HG03439 (cell line): ENCODE measurements at regions not wholly inside any gene's neighbourhood (a gene's known extent, or its start where the extent isn't known, plus 50 kb on each side); places are given as distances from the start of the nearest gene placed in this dataset.
A peak's percentile ranks its signal among the peaks of the same experiment; 100 is the strongest.
"Not testable (repeated sequence)": the region's sequence is repeated elsewhere in the genome, so short reads cannot be mapped to it uniquely, and the experiment has no call there.

ENCODE experiments used
- ATAC-seq: cut with Tn5 transposase; IDR thresholded peaks from one replicate; pipeline ENCODE4 v1.9.1; 2021; ENCODE audit warnings: mild to moderate bottlenecking, moderate library complexity; ENCODE audit not compliant: unreplicated experiment

GRCh38 chr3:10726787-10727186 is 89.2 kb upstream of the SLC6A11 start:
- no peak for ATAC-seq

DNA sequence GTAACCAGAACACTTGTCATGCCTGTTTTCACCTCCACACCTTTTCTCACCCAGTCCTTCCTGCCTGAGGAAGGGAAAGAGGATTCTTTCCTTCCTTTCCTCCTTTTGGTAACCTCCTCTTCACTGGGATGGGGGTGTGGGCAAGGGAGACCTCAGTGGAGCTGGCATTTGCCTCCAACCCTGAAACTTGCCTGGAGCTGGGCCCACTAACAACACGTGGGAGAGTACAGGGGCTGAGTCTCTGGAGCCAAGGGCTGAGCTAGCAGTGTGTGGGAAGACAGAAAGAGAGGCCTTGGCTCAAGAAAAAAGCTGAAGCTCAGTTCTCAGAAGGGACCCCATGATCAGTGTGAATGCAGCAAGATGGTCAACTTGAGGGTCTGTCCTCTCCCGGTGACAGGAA is 86.6 kb upstream of the SLC6A11 start:
- no peak for ATAC-seq

GRCh38 chr3:10732292-10732691 is 83.7 kb upstream of the SLC6A11 start:
- ATAC-seq, result no peak

DNA sequence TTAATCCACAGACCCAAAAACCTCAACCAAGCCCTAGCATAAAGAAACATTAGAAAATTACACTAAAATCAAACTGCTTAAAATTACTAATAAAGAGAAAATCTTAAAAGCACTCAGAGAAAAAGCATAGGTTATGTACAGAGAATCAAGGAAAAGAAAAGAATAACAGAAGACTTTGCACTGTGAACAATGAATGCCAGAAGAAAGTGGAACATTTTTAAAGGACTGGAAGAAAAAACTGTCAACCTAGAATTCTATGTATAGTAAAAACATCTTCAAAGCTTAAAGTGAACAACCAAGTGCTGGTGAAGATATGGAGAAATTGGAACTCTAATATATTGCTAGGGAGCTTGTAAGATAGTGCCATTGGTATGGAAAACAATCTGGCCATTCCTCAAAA is 82.7 kb upstream of the SLC6A11 start:
- no peak for ATAC-seq

DNA sequence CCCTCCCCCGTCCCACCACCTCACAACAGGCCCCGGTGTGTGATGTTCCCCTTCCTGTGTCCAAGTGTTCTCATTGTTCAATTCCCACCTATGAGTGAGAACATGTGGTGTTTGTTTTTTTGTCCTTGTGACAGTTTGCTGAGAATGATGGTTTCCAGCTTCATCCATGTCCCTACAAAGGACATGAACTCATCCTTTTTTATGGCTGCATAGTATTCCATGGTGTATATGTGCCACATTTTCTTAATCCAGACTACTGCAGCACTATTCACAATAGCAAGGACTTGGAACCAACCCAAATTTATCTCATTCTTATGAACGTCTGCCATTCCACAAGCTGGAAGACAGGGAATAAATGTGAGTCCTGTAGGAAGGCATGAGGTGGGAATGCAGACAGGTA is 79.6 kb upstream of the SLC6A11 start:
- ATAC-seq, result not testable (repeated sequence)

GRCh38 chr3:10737785-10738184 is 78.2 kb upstream of the SLC6A11 start:
- ATAC-seq, result no peak

GRCh38 chr3:10738688-10739372 is 77.2 kb upstream of the SLC6A11 start:
- ATAC-seq, result no peak

- no peak for ATAC-seq
These were observed 75.1 kb upstream of the SLC6A11 start for GRCh38 chr3:10740954-10741353.

DNA sequence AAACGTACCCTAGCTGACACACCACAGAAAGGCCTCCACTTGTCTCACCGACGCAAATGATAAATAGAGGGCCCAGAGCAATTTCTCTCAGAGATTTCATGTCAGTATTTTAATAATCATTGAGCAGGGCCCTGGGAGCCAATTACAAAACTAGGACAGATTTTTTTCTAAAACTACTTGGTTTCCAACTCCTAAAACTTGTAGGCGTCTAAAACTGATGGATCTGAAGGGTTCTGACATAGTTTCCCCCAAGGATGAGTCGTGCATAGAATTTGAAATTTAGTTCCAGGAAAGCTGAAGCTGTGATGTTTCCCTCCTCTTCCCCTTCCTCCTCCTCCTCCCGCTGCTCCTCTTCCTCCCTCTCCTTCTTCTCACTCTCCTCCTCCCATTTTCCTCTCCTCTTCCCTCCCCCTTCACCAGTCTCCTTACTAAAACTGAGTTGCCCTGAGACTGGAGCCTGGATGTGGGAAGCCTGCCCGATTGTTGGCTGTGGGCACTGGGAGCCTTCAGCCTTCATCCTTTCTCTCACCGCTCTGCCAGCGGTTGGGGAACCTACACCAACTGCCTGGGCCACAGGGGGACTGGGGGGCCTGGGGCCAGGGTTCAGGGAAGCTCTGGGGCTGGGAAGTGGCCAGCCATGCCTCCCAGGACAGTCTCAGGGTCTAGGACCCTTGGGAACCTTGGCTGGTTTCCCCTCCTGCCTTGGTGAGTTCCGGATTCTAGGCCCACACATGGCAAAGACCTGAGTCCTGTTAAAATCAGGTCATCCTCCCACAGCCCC is 73.9 kb upstream of the SLC6A11 start:
- ATAC-seq, result no peak

GRCh38 chr3:10743366-10744097 is 72.5 kb upstream of the SLC6A11 start:
- no peak for ATAC-seq

DNA sequence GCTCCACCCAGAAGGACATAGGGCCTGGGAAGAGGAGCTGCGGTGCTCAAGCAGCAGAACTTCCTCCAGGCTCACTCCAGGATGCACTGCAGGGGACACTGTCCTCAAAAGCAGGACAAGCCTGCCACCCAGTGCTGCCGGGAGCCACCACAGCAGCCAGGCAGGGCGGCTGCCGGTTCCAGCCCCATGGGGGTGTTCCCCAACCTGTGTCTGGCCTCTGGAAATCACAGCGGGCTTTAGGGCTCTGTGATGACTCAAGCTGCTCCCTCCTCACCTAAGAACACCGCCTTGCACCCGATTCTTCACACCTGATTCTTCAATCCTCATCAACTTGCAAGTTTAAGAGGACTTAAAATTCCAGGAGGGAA is 71.9 kb upstream of the SLC6A11 start:
- ATAC-seq, result no peak

DNA sequence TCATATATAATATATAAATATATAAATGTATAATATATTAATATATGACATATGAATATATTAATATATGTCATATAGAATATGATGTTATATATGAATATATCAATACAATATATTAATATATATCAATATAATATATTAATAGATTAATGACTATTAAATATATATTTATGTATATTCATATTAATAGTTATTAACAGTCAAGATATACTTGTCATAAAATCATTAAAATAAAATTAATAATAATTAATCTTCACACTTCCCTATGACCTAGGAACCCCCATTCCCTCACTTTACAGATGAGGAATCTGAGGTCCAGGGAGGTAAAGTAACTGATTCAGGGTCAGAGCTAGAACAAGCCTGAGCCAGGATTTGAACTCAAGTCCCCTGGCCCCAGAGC is 70.6 kb upstream of the SLC6A11 start:
- no peak for ATAC-seq

- ATAC-seq, result no peak
These were observed 70.0 kb upstream of the SLC6A11 start for GRCh38 chr3:10746001-10746400.

- ATAC-seq, result no peak
These were observed 69.3 kb upstream of the SLC6A11 start for GRCh38 chr3:10746684-10747083.

DNA sequence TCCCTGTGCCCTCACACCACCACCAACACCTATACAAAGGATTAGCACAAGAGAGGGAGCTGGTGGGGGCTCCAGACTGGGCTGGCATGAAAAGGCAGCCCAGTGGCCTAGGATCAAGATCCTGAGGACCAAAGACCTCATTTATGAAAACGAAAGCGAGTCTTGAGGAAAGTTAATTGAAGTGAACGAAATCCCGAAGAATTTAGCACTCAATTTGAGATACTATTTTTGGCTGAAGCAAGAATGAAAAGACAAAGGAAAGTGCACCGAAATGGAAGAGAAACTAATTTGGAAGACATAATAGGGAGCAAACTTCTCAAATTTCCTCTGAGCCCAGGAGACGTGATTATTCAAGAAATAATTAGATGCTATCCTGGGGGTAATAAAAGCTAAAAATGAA is 68.7 kb upstream of the SLC6A11 start:
- ATAC-seq, result no peak

DNA sequence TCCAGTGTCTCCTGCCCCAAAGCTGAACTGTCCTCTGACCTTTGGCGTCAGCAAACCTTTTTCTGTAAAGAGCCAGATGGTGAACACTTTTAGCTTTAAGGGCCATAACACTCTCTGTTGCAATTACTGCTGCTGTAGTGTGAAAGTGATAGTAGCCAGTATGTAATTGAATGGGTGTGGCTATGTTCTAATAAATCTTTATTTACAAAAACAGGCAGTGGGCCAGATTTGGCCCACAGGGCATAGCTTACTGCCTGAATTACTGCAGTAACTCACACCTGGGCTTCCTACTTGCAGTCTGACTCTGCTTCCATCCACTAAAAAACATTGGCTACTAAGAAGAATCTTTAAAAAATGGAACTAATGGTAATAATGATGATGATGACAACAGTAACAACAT is 68.0 kb upstream of the SLC6A11 start:
- no peak for ATAC-seq

GRCh38 chr3:10753964-10754363 is 62.1 kb upstream of the SLC6A11 start:
- ATAC-seq, result no peak

DNA sequence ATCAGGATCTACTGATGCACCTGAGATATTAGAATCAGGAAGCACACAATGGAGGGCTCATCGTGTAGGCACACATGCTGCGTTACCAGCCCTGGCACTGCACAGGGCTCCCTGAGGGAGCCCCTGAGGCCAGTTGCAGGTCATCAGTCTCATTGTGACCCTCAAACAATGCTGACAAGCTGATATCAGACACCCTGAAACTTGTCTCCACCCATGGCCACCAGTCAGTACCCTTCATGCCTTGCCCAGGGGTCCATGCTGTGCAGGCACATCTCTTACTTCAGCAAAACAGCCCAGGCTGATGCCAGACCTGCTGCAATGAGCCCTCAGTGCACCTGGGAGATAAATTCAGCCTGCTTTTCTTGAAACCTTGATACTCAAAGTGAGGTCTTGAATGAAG is 59.5 kb upstream of the SLC6A11 start:
- no peak for ATAC-seq

GRCh38 chr3:10757021-10757820 is 58.8 kb upstream of the SLC6A11 start:
- ATAC-seq, result no peak

DNA sequence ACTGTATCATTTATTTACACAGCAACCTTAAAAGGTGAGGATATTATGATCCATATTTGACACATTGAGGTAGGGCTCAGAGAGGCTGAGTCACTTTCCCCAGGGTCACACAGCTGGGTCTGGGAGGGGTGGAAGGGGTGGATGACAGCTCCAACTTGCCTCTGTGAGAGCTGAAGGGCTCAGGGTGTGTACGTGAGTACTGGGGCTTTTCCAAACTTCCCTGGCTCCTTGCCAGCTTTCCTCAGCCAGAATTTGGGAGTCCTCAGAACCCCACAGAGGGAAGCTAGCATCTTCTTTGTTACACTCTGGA is 58.3 kb upstream of the SLC6A11 start:
- no peak for ATAC-seq

GRCh38 chr3:10758304-10759037 is 57.6 kb upstream of the SLC6A11 start:
- ATAC-seq, result peak; percentile 64
